NCI-H2081 (cell line): ENCODE measurements at regions not wholly inside any gene's neighbourhood (a gene's known extent, or its start where the extent isn't known, plus 50 kb on each side); places are given as distances from the start of the nearest gene placed in this dataset.

Experiments
- DNase-seq, 2 experiments: peaks; one replicate each; lab custom pipeline; 2025; lab: John Stamatoyannopoulos, UW

- DNase-seq = no peak
These were observed 131.5 kb upstream of the TMCC3 start for GRCh38 chr12:94781835-94782234.

- no peak for DNase-seq
These were observed 129.1 kb upstream of the TMCC3 start for GRCh38 chr12:94779485-94779884.

- no peak for DNase-seq
These were observed 127.6 kb upstream of the TMCC3 start for GRCh38 chr12:94777936-94778335.

DNA sequence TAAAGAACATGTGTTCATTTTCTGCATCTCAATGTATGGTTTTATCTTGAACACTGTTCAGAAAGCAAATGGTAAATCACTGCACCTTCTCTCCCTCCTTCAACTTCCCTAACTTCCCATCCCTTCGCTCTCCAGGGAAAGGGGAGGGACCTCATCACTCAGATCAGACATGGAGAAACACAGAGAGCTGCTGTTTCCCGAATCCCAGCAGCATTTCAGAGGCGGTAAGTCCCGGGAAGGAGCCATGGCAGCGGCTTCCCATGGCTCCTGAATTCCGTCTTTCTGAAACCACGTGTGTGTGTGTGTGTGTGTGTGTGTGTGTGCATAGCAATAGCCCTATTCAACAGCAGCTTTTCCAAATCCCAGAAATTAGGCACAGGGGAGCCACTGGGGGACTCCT lies 125.4 kb upstream of the TMCC3 start:
- DNase-seq = no peak

- no peak for DNase-seq
These were observed 121.4 kb upstream of the TMCC3 start for GRCh38 chr12:94771741-94772140.

GRCh38 chr12:94771199-94771598 lies 120.8 kb upstream of the TMCC3 start:
- DNase-seq = no peak

DNA sequence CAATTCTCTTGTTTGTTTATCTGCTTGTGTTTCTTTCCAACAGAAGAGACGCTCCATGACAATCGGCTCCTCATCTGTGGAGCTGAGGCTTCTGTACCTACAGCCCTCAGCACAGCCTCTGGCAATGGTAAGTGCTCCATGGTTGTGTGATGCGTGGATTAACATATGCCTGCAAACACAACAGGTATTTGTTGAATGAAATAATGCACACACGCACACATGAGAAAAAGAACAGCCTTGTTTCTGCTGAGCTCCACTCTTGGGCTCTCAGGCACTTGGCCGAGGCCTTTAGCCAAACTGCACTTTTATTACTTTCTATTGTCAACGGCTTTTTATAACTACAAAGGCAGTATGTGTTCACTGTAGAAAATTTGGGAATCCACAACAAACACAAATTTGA lies 120.4 kb upstream of the TMCC3 start:
- DNase-seq = no peak

DNA sequence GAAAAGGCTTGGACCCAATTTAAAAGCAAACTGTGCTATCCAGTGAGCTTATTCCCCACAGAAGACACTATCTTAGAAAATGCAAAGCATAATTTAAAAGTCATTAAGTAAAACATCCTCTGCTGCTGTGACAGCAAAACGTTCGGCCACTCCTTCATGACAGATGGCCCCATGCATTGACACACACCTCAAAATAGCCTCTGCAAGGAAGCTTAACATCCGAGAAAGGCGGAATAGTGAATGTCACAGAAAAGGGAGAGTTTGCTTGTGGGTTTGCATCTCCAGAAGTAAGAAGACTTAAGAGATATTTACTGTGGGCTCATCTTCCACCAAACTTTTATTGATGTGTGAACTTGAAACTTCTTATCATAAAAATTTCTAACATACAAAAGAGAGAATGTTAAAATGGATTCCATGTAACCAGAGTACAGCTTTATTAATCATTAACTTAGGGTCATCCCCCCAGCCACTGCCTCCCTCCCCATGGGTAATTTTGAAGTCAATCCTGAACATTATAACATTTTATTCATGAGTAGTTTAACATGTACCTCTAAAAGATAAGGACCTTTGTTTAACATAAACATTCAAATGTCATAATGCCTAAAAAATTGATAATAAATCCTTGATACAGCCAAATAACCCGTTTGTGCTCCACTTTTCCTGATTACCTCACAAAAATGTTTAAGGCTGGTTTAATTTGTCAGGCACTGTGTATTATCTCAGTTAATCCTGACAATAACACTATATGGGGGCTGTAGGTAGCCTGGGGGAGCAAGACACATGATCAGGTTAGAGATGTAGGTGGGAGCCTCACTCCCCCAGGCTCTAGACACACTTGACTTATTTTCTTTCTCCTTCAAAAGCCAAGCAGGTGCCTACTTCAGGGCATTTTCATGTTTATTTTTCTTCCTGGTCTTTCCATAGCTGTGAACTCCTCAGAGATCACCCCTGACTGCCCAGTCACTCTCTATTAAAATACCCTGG lies 119.7 kb upstream of the TMCC3 start:
- DNase-seq = no peak

DNA sequence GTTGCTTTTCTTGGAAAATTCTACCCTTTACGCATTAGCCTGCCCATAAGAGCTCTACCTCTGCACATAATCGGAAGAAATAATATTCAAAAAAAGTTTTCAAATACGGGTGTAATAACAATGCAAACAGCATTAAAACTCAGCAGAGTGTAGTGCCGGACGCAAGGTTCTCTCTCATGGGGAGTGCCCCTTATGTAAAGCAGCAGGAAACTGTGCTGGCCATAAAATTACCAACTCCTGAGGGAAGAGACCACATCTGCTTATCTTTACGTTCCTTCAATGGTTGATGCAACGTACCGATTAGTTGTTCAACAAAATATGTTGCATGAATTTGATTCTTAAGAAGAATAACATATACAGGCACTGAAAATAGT lies 118.7 kb upstream of the TMCC3 start:
- DNase-seq = no peak

- DNase-seq = no peak
These were observed 118.2 kb upstream of the TMCC3 start for GRCh38 chr12:94768398-94769046.

- no peak for DNase-seq
These were observed 117.6 kb upstream of the TMCC3 start for GRCh38 chr12:94767956-94768355.

GRCh38 chr12:94766397-94766796 lies 116.0 kb upstream of the TMCC3 start:
- no peak for DNase-seq

DNA sequence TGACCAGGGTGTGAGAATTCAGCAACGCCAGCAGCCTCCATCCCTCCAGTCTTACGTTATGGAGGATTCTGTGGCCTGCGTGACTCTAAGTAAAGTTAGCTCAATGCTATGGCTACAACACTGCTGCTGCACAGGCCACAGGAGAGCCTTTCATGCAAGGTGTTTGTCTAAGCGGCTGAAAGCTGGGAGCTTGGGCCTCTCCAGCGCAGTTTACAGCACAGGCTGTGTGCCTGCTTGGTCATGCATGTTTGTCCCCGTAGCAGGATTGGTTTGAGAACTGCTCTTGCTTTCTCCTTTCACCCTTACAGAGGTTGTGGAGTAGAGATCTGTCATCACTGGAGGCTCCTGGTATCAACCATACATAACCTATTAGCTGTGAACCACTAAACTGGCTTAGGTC lies 113.1 kb upstream of the TMCC3 start:
- no peak for DNase-seq

- no peak for DNase-seq
These were observed 112.6 kb upstream of the TMCC3 start for GRCh38 chr12:94762943-94763342.

DNA sequence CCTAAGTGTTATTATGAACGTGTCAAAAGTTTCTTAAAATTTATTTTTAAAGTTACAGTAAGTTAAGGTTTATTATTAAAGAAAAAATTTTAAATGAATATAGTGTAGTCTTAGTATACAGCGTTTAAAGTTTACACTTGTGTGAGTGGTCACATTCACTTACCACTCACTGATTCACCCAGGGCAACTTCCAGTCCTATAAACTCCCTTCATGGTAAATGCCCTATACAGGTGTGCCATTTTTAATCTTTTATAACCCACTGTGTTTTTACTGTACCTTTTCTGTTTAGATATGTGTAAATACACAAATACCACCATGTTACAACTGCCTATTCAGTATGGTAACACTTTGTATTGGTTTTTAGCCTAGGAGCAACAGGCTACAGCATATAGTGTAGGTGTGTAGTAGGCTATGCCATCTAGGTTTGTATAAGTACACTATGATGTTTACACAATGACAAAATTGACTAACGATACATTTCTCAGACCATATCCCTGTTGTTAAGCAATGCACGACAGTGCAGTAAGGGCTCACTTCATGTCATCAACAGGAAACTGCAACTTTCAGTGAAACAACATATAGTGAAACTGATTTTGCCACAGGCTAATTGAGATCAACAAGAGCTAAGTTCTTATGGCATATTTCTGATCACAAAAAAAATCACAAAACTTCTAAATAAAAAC lies 112.0 kb upstream of the TMCC3 start:
- no peak for DNase-seq

DNA sequence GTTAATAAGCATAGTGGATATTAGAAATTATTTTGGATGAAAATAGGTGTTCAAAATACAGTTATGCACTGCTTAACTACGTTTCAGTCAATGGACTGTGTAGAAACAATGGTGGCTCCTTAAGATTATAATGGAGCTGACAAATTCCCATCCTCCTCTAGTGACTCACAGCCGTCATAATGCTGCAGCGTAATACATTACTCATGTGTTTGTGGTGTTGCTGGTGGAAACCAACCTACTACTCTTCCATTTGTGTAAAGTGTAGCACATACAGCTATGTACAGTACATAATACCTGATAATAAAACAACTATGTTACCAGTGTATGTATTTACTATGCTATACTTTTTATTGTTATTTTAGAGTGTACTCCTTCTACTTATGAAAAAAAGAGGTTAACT lies 111.2 kb upstream of the TMCC3 start:
- DNase-seq = no peak

DNA sequence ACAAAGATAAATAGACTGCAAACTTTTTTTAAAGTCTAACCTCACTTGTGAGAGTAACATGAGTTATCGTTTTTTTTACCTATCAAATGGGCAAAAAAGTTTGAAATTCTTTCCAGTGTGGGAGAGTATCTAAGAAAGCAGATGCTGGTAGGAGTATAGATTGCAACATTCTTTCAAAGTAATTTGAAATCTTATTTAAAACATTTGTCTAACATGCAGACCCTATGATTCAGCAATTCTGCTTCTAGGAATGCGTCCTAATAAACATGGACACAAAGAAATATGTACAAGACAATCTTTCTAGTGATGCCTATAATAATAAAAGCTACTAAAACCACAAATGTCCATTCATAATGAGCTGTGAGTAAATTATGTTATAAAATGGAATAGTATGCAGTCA lies 110.4 kb upstream of the TMCC3 start:
- DNase-seq = no peak

DNA sequence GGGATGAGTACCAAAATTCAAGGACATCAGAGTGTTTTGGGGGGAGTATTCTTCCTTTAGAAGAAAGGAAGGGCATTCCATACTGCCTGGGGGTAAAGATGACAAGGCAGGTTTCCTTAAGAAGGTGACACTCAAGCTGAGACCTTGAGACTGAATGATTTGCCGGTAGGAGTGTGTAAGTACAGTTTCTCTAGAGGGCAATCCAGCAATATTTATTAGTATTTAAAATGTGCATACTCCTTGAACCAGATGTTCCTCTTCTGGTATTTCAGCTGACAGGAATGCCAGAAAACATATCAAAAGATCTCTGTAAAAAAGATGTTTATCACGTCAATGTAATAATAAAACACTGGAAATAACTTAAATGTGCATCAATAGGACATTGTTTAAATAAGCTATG lies 106.4 kb upstream of the TMCC3 start:
- DNase-seq = no peak

DNA sequence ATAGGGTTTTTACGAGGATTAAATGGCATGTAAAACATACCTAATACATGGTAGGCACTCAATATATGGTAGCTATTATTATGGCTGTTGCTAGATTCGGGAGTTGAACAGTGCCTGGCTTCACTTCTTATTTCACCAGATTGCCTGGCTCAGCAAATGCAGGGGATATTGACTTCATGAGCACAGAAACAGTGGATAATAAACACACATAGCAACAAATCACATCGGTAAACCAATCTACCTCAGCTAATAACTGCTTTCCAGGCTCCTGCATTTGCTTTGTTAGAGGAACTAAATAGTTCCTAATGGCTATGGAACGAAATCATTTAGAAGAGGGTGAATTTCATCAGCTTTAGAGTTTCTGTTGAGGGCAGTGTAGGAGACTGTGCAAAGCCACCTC lies 105.2 kb upstream of the TMCC3 start:
- DNase-seq = no peak

- DNase-seq = no peak
These were observed 104.3 kb upstream of the TMCC3 start for GRCh38 chr12:94754653-94755052.

DNA sequence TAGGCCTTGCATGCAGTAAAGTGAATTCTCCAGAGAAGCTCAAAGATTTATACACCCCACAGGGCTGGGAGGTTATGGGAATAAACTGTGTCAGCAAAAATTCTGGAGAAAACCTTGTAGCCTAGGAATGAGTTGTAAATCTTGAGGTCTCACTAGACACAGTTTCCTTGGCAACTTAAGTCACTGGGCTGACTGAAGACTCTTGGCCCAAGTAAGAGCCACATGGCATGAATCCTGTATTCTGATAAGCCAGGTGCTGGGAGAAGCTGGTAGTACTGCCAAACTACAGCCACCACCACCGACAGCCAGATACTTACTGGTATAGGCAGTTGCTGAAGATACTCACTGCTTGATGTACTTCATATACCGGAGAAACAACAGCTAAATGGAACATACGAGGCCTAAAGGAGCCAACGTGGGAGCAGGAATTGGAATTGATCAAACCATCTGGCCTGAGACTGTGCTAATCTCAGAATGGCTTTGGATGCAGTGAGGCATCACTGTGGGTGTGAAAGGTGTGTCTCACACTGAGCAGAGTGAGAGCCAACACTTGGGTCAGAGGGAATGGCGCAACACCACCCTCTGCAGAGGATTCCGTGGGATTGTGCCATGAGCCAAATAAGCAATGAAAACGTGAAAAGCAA lies 102.8 kb upstream of the TMCC3 start:
- no peak for DNase-seq

DNA sequence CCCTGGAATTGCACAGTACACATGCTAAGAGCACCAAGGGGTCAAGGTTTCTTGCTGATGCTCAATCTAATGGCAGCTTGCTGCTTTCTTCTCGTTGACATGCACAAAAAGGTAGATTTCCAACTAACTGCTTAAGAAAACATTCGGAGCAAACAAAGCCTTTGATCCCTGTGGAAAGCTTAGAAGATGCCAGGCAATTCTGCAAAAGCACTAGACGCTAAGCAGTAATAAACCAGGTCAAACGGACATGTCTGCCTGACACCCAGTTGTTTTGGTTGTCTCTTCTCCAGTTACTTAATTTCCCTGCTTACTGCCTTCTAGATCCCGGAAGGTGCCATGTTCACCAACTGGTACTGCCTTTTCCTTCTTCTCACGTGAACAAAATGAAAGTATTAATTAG lies 100.5 kb upstream of the TMCC3 start:
- DNase-seq = no peak
